Astrocyte of the spinal cord (primary cell): ENCODE measurements at regions not wholly inside any gene's neighbourhood (a gene's known extent, or its start where the extent isn't known, plus 50 kb on each side); places are given as distances from the start of the nearest gene placed in this dataset.

Source experiments
- DNase-seq: peaks from one replicate; pipeline ENCODE4 v3.0.0; 2011; ENCODE audit warnings: low read depth, low spot score
- H3K4me3 ChIP-seq: 2 replicates; pipeline ENCODE4 v1.5.1; 2011; ENCODE audit warnings: low read depth, mild to moderate bottlenecking, low read length, moderate library complexity
- CTCF ChIP-seq: IDR thresholded peaks from 2 replicates; pipeline ENCODE4 v1.5.1; 2012; ENCODE audit warnings: low read depth, mild to moderate bottlenecking, low read length, inconsistent platforms
- in situ Hi-C: cut with HindIII; loops from 2 replicates; pipeline ENCODE4 v1.10.0; 2017; ENCODE audit warnings: low sequenced_read_pairs

- DNase-seq = peak; percentile 62
- in situ Hi-C loops = no loop called here
- TF ChIP-seq CTCF = no peak
- H3K4me3 ChIP-seq = no peak overlapping the region
Observed at GRCh38 chr18:22283397-22283796, 114.0 kb downstream of the GATA6 start.

- no peak for DNase-seq
- H3K4me3 ChIP-seq = no peak overlapping the region
- no peak for TF ChIP-seq CTCF
- in situ Hi-C loops = no loop called here
Observed at GRCh38 chr18:22283116-22283395, 113.7 kb downstream of the GATA6 start.

- in situ Hi-C loops = no loop called here
- peak; percentile 96 for DNase-seq
- H3K4me3 ChIP-seq = no peak overlapping the region
- no peak for TF ChIP-seq CTCF
Observed at GRCh38 chr18:22282311-22283115, 113.1 kb downstream of the GATA6 start.

- H3K4me3 ChIP-seq = no peak overlapping the region
- in situ Hi-C loops = no loop called here
- DNase-seq = no peak
- no peak for TF ChIP-seq CTCF
Observed at GRCh38 chr18:22280453-22280750, 111.0 kb downstream of the GATA6 start.

- no peak overlapping the region for H3K4me3 ChIP-seq
- TF ChIP-seq CTCF = no peak
- peak; percentile 22 for DNase-seq
- in situ Hi-C loops = no loop called here
Observed at GRCh38 chr18:22279741-22280452, 110.5 kb downstream of the GATA6 start.

- in situ Hi-C loops = no loop called here
- no peak for TF ChIP-seq CTCF
- no peak overlapping the region for H3K4me3 ChIP-seq
- DNase-seq = no peak
Observed at GRCh38 chr18:22278798-22279197, 109.4 kb downstream of the GATA6 start.
